OCI-LY7 (cell line): ENCODE measurements at regions not wholly inside any gene's neighbourhood (a gene's known extent, or its start where the extent isn't known, plus 50 kb on each side); places are given as distances from the start of the nearest gene placed in this dataset.

Source experiments
- BruUV-seq: library from RNA; stranded (reverse); fragments of 400-500 nt; replicated peaks from 2 replicates; lab custom pipeline; 2021; lab: Mats Ljungman, UMichigan
- CTCF ChIA-PET: fragments of 300-600 bp; sonication (Branson Sonifier 250); formaldehyde crosslinking; loops from one replicate; lab custom pipeline; 2022; ENCODE audit warnings: antibody characterized with exemption; ENCODE audit not compliant: unreplicated experiment; lab: Charles Lee
- POLR2A ChIA-PET: fragments of 300-600 bp; sonication (Branson Sonifier 250); formaldehyde crosslinking; loops from one replicate; lab custom pipeline; 2022; ENCODE audit warnings: antibody characterized with exemption; lab: Charles Lee
- DNase-seq: peaks from one replicate; pipeline ENCODE4 v3.0.0-alpha.2; 2015; ENCODE audit warnings: low spot score
- H2AFZ ChIP-seq: fragments of 200-600 bp; sonication (generic), shearing (Covaris generic); 2 replicates; pipeline ENCODE4 v1.6.1; 2014; ENCODE audit warnings: mild to moderate bottlenecking, antibody characterized with exemption, low read length, moderate library complexity
- H3K27ac ChIP-seq: fragments of 200-600 bp; sonication (generic); 2 replicates; pipeline ENCODE4 v1.5.1; 2014; ENCODE audit warnings: mixed run types, low read depth, mild to moderate bottlenecking, moderate library complexity, low read length, inconsistent platforms; ENCODE audit not compliant: poor library complexity, severe bottlenecking
- H3K36me3 ChIP-seq: fragments of 200-600 bp; sonication (generic); 2 replicates; pipeline ENCODE4 v1.6.1; 2014; ENCODE audit warnings: mild to moderate bottlenecking, antibody characterized with exemption, low read length, moderate library complexity, mixed read lengths; ENCODE audit not compliant: insufficient read depth
- H3K4me1 ChIP-seq: fragments of 200-600 bp; sonication (generic); 2 replicates; pipeline ENCODE4 v1.5.1; 2014; ENCODE audit warnings: mild to moderate bottlenecking, low read length; ENCODE audit not compliant: insufficient read depth, poor library complexity, severe bottlenecking
- H3K4me2 ChIP-seq: fragments of 200-600 bp; sonication (generic); 2 replicates; pipeline ENCODE4 v1.6.1; 2014; ENCODE audit warnings: mild to moderate bottlenecking, low read length
- H3K4me3 ChIP-seq: fragments of 200-600 bp; sonication (generic); 2 replicates; pipeline ENCODE4 v1.5.1; 2014; ENCODE audit warnings: mild to moderate bottlenecking, low read depth, low read length; ENCODE audit not compliant: poor library complexity, severe bottlenecking
- H3K79me2 ChIP-seq: fragments of 200-600 bp; sonication (generic); 2 replicates; pipeline ENCODE4 v1.6.1; 2016; ENCODE audit warnings: low read depth, mild to moderate bottlenecking, low read length, moderate library complexity, mixed read lengths; ENCODE audit not compliant: insufficient read depth
- H3K9me2 ChIP-seq: fragments of 200-600 bp; sonication (generic); 2 replicates; pipeline ENCODE4 v1.6.1; 2016; ENCODE audit warnings: mild to moderate bottlenecking, low read length, mixed read lengths; ENCODE audit not compliant: insufficient read depth
- H3K9me3 ChIP-seq: fragments of 200-600 bp; sonication (generic); 2 replicates; pipeline ENCODE4 v1.6.1; 2014; ENCODE audit warnings: mild to moderate bottlenecking, mixed run types, low read length, mixed read lengths
- H4K20me1 ChIP-seq: fragments of 200-600 bp; sonication (generic); 2 replicates; pipeline ENCODE4 v1.6.1; 2014; ENCODE audit warnings: mild to moderate bottlenecking, antibody characterized with exemption, low read length, moderate library complexity, mixed read lengths; ENCODE audit not compliant: insufficient read depth
- EZH2phosphoT487 ChIP-seq: fragments of 200-600 bp; sonication (generic); IDR thresholded peaks from 2 replicates; pipeline ENCODE4 v1.6.1; 2018; ENCODE audit warnings: low read depth, borderline replicate concordance, mild to moderate bottlenecking, mixed run types, antibody characterized with exemption, low read length, moderate library complexity, mixed read lengths
- intact Hi-C: fragments of 100-400 bp; cut with micrococcal nuclease; formaldehyde crosslinking; loops from one replicate; pipeline ENCODE4 v1.10.0; 2022; ENCODE audit not compliant: unreplicated experiment
- TF ChIP-seq, protein P1 (sequence below): fragments of 200-600 bp; sonication (generic); conservative IDR thresholded peaks from 2 replicates; pipeline ENCODE4 v1.5.1; 2014; ENCODE audit warnings: mild to moderate bottlenecking, antibody characterized with exemption, low read length, moderate library complexity, mixed read lengths

DNA sequence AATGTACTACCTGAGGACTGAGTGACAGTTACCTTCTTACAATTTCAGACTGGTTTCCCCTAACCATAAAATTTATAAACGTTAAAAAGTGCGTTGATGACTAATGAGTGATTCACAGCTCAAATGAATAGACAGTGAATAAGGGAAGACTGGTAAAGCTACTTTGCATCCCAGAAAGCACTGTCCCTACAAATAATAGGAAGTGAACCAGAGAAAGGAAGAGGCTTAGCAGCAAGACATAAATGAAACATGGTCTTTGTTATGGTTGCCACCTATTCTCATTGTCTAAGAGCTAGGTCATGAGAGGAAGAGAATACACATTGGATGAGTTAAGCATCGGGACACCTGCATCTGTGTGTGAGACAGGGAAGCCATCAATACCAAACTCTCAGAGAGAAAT lies 849.2 kb downstream of the TAF11L14 start:
- Histone ChIP-seq H3K9me2 (peaks cover 6% of the 10 kb centered on the region; the same call in 1 of the 2 replicates), H3K4me3 (no peak overlapping the region), H3K27ac (no peak overlapping the region), H2AFZ (no peak overlapping the region), H3K36me3 (no peaks in the 10 kb centered on the region), H4K20me1 (no peaks in the 10 kb centered on the region), H3K9me3 (no peaks in the 10 kb centered on the region), H3K79me2 (no peaks in the 10 kb centered on the region), H3K4me1 (no peaks in the 10 kb centered on the region), H3K4me2 (no peak overlapping the region)
- DNase-seq, result no peak
- POLR2A ChIA-PET, result interaction anchor here (0.6 kb wide), 1 partner anchor 120 kb away, joined by 4 read pairs; no protein-coding TSS in a partner anchor
- BruUV-seq, result no TSS peak
- CTCF ChIA-PET, result no interaction called here
- TF ChIP-seq, protein P1, sequence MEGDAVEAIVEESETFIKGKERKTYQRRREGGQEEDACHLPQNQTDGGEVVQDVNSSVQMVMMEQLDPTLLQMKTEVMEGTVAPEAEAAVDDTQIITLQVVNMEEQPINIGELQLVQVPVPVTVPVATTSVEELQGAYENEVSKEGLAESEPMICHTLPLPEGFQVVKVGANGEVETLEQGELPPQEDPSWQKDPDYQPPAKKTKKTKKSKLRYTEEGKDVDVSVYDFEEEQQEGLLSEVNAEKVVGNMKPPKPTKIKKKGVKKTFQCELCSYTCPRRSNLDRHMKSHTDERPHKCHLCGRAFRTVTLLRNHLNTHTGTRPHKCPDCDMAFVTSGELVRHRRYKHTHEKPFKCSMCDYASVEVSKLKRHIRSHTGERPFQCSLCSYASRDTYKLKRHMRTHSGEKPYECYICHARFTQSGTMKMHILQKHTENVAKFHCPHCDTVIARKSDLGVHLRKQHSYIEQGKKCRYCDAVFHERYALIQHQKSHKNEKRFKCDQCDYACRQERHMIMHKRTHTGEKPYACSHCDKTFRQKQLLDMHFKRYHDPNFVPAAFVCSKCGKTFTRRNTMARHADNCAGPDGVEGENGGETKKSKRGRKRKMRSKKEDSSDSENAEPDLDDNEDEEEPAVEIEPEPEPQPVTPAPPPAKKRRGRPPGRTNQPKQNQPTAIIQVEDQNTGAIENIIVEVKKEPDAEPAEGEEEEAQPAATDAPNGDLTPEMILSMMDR, result no peak
- TF ChIP-seq EZH2phosphoT487, result no peak
- intact Hi-C loops, result no loop called here

DNA sequence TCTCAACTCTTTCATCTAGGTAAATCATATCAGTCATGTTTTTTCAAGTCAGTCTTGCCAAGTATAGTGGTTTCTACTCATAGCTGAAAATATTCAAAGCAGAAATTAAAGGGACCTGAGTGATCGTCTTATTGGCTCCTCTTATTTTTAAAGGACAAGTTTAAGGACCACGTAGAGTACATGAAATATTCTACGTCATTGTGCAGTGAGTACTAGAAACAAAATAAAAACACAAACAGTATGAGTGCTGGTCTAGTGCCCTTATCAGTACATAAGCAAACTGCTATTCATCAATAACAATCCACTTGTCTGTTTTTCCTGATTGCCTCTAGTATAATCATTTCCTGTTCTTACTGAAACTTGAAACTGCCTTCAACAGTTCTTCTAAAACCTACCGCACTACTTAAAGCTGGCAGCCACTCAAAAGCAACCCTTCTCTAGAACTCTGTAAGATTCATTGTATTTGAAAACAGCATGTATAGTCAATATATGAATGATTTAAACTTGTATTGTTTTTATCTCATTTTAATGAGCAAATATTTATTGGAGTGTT lies 853.7 kb downstream of the TAF11L14 start:
- Histone ChIP-seq H3K4me1 (no peaks in the 10 kb centered on the region), H3K4me3 (no peak overlapping the region), H3K9me2 (peaks cover 6% of the 10 kb centered on the region; the same call in 1 of the 2 replicates), H3K79me2 (no peaks in the 10 kb centered on the region), H3K9me3 (no peaks in the 10 kb centered on the region), H2AFZ (no peak overlapping the region), H3K4me2 (no peak overlapping the region), H3K27ac (no peak overlapping the region), H3K36me3 (no peaks in the 10 kb centered on the region), H4K20me1 (no peaks in the 10 kb centered on the region)
- intact Hi-C loops, result no loop called here
- ChIA-PET CTCF (no interaction called here), POLR2A (no interaction called here)
- TF ChIP-seq, protein P1, result no peak
- TF ChIP-seq EZH2phosphoT487, result no peak
- DNase-seq, result no peak
- BruUV-seq, result no TSS peak

DNA sequence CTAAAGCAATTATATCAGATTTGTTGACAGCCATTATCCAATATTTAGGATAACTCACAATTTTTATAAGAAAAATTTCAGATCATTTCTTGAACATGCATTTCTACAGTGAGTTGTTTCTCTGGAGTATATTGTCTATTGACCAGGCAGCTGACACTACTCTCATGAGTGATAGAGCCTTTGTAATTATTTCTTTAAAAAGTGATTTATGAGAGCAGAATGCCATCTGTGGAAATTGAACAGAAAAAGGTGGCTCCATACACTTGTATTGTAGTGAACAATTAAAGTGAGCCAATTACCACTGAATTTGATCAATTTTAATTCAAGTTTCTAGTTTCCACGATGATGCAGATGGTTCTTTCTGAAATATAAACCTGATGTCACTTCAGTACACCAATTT lies 855.4 kb downstream of the TAF11L14 start:
- POLR2A ChIA-PET, result no interaction called here
- no peaks in the 10 kb centered on the region for H3K9me3 ChIP-seq
- CTCF ChIA-PET, result no interaction called here
- H3K9me2 ChIP-seq, result peaks cover 6% of the 10 kb centered on the region; the same call in 1 of the 2 replicates
- no peaks in the 10 kb centered on the region for H3K36me3 ChIP-seq
- intact Hi-C loops, result no loop called here
- no peak for DNase-seq
- no peak for TF ChIP-seq EZH2phosphoT487
- TF ChIP-seq, protein P1, result no peak
- no peak overlapping the region for H3K4me2 ChIP-seq
- no peak overlapping the region for H2AFZ ChIP-seq
- no peaks in the 10 kb centered on the region for H3K4me1 ChIP-seq
- BruUV-seq, result no TSS peak
- H3K4me3 ChIP-seq, result no peak overlapping the region
- no peak overlapping the region for H3K27ac ChIP-seq
- H3K79me2 ChIP-seq, result no peaks in the 10 kb centered on the region
- no peaks in the 10 kb centered on the region for H4K20me1 ChIP-seq
